Endodermal cell (in vitro differentiated cells): ENCODE measurements at regions not wholly inside any gene's neighbourhood (a gene's known extent, or its start where the extent isn't known, plus 50 kb on each side); places are given as distances from the start of the nearest gene placed in this dataset.
"Not testable (repeated sequence)": the region's sequence is repeated elsewhere in the genome, so short reads cannot be mapped to it uniquely, and the experiment has no call there.

Source experiments
- DNase-seq: peaks from one replicate; pipeline ENCODE4 v3.0.0-alpha.2; 2017
- H3K27ac ChIP-seq: 2 replicates; pipeline ENCODE4 v1.5.1; 2013; ENCODE audit warnings: mild to moderate bottlenecking, low read depth, low read length, moderate library complexity
- H3K27me3 ChIP-seq: 2 replicates; pipeline ENCODE4 v1.6.1; 2013; ENCODE audit warnings: mild to moderate bottlenecking, low read length, moderate library complexity; ENCODE audit not compliant: insufficient read depth, control insufficient read depth, poor library complexity, severe bottlenecking
- H3K36me3 ChIP-seq: 2 replicates; pipeline ENCODE4 v1.7.0; 2013; ENCODE audit warnings: mild to moderate bottlenecking, low read length, moderate library complexity; ENCODE audit not compliant: control insufficient read depth, insufficient read depth
- H3K4me1 ChIP-seq: one replicate; pipeline ENCODE4 v1.7.0; 2013; ENCODE audit warnings: low read length; ENCODE audit not compliant: control insufficient read depth, insufficient read depth
- H3K4me3 ChIP-seq: 2 replicates; pipeline ENCODE4 v1.5.1; 2013; ENCODE audit warnings: mild to moderate bottlenecking, low read length, moderate library complexity
- H3K9ac ChIP-seq: 2 replicates; pipeline ENCODE4 v1.6.1; 2013; ENCODE audit warnings: mild to moderate bottlenecking, low read length, moderate library complexity; ENCODE audit not compliant: poor library complexity, severe bottlenecking; ENCODE audit errors: extremely low read depth
- H3K9me3 ChIP-seq: 2 replicates; pipeline ENCODE4 v1.6.1; 2013; ENCODE audit warnings: mild to moderate bottlenecking, low read length, moderate library complexity; ENCODE audit not compliant: control insufficient read depth
- H3K27ac Mint-ChIP-seq: 2 replicates; pipeline ENCODE4 v1.8.0; 2020; ENCODE audit warnings: mixed read lengths
- H3K27me3 Mint-ChIP-seq: 2 replicates; pipeline ENCODE4 v1.8.0; 2021; ENCODE audit warnings: mild to moderate bottlenecking, mixed read lengths; ENCODE audit not compliant: insufficient read depth
- H3K36me3 Mint-ChIP-seq: 2 replicates; pipeline ENCODE4 v1.8.0; 2020; ENCODE audit warnings: low read depth, mixed read lengths
- H3K4me1 Mint-ChIP-seq: 2 replicates; pipeline ENCODE4 v1.8.0; 2020; ENCODE audit warnings: mixed read lengths
- H3K4me3 Mint-ChIP-seq: 2 replicates; pipeline ENCODE4 v1.8.0; 2020; ENCODE audit warnings: mild to moderate bottlenecking, moderate library complexity, mixed read lengths
- H3K9me3 Mint-ChIP-seq: 2 replicates; pipeline ENCODE4 v1.8.0; 2020; ENCODE audit warnings: mild to moderate bottlenecking, mixed read lengths
- WGBS, 2 experiments: methylation state at CpG; one replicate each; pipeline versions ENCODE4 v1.1.5 to v1.1.7; 2013; ENCODE audit warnings: missing lambda C conversion rate in 2 of 2, mixed read lengths in 1 of 2; ENCODE audit not compliant: insufficient coverage in 1 of 2, insufficient read length in 1 of 2; 5-methylcytosine and 5-hydroxymethylcytosine counted together
- TF ChIP-seq, protein P1 (sequence below): fragments of 200-600 bp; sonication (generic); conservative IDR thresholded peaks from 2 replicates; pipeline ENCODE4 v1.5.0; 2021; ENCODE audit warnings: antibody characterized with exemption, mild to moderate bottlenecking

DNA sequence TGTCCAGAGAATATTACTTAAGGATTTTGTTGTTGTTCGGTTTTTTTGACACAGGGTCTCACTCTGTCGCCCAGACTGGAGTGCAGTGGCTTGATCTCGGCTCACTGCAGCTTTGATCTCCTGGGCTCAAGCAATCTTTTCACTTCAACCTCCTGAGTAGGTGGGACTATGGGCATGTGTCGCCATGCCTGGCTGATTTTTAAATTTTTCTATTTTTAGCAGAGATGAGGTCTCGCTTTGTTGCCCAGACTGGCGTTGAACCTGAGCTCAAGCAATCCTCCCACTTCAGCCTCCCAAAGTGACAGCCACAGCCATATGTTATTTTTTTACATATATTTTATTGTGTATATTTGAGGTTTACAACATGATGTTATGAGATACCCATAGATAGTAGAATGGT is 86.8 kb upstream of the UMPS start:
- no peaks in the 10 kb centered on the region for H3K9me3 ChIP-seq
- no peaks in the 10 kb centered on the region for H3K4me1 ChIP-seq
- no peaks in the 10 kb centered on the region for H3K27me3 ChIP-seq
- no peak for DNase-seq
- Mint-ChIP-seq H3K27me3 (no peaks in the 10 kb centered on the region), H3K36me3 (no peaks in the 10 kb centered on the region), H3K4me3 (no peak overlapping the region), H3K27ac (no peak overlapping the region), H3K4me1 (peaks cover 4% of the 10 kb centered on the region), H3K9me3 (no peaks in the 10 kb centered on the region)
- TF ChIP-seq, protein P1, sequence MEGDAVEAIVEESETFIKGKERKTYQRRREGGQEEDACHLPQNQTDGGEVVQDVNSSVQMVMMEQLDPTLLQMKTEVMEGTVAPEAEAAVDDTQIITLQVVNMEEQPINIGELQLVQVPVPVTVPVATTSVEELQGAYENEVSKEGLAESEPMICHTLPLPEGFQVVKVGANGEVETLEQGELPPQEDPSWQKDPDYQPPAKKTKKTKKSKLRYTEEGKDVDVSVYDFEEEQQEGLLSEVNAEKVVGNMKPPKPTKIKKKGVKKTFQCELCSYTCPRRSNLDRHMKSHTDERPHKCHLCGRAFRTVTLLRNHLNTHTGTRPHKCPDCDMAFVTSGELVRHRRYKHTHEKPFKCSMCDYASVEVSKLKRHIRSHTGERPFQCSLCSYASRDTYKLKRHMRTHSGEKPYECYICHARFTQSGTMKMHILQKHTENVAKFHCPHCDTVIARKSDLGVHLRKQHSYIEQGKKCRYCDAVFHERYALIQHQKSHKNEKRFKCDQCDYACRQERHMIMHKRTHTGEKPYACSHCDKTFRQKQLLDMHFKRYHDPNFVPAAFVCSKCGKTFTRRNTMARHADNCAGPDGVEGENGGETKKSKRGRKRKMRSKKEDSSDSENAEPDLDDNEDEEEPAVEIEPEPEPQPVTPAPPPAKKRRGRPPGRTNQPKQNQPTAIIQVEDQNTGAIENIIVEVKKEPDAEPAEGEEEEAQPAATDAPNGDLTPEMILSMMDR: no peak
- no peaks in the 10 kb centered on the region for H3K36me3 ChIP-seq
- no peak overlapping the region for H3K27ac ChIP-seq
- no peak overlapping the region for H3K9ac ChIP-seq
- no peak overlapping the region for H3K4me3 ChIP-seq
- 94 to 97% methylated on average over 6 of the region's 6 CpGs for WGBS, 2 experiments

DNA sequence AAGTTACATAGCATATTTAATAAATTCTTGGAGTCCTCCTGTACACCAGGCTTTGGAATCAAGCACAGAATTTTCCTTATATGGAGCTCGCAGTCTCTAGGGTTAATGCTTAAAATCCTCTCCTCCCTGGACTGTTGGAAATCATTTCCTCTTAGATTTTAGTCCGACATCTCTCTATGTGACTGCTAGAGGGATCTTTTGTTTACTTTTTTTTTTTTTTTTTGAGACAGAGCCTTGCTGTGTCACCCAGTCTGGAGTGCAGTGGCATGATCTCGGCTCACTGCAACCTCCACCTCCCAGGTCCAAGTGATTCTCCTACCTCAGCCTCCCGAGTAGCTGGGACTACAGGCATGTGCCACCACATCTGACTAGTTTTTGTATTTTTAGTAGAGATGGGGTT is 84.1 kb upstream of the UMPS start:
- not testable (repeated sequence) for H3K27me3 ChIP-seq, H3K9me3 ChIP-seq, H3K4me1 Mint-ChIP-seq, H3K27ac ChIP-seq, H3K36me3 ChIP-seq, H3K4me1 ChIP-seq, H3K27me3 Mint-ChIP-seq, H3K4me3 Mint-ChIP-seq, DNase-seq, H3K9me3 Mint-ChIP-seq, H3K9ac ChIP-seq, H3K36me3 Mint-ChIP-seq, H3K27ac Mint-ChIP-seq, H3K4me3 ChIP-seq
- 86 to 100% methylated on average over 1 to 3 of the region's 4 CpGs for WGBS, 2 experiments

DNA sequence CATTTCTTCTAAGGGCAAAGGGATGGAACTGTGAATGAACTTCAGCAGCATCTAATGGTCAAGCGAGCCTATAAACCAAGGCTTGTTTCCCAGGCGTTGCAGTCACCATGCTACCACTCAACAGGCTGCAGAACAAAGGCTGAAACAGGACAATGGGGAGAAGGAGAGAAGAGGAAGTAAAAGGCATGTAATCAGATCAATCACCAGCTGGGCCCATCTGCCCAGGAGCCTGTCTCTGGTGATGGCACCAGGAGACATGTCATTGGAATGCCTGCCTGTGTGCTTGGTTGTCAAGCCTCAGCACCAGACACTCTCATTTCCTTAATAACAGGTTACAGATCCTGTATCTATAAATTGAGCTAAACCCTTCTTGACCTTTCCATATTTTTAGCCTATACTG is 81.7 kb upstream of the UMPS start:
- Mint-ChIP-seq H3K27me3 (no peaks in the 10 kb centered on the region), H3K4me1 (peaks cover 3% of the 10 kb centered on the region), H3K36me3 (peaks cover 5% of the 10 kb centered on the region), H3K9me3 (no peaks in the 10 kb centered on the region), H3K4me3 (no peak overlapping the region), H3K27ac (no peak overlapping the region)
- no peak for DNase-seq
- peaks cover 3% of the 10 kb centered on the region for H3K36me3 ChIP-seq
- no peaks in the 10 kb centered on the region for H3K27me3 ChIP-seq
- TF ChIP-seq, protein P1: no peak
- H3K9ac ChIP-seq: no peak overlapping the region
- no peaks in the 10 kb centered on the region for H3K9me3 ChIP-seq
- H3K4me1 ChIP-seq: no peaks in the 10 kb centered on the region
- 76 to 86% methylated on average over 2 of the region's 2 CpGs for whole genome bisulfite sequencing, 2 experiments
- H3K4me3 ChIP-seq: no peak overlapping the region
- H3K27ac ChIP-seq: peak overlapping the region; percentile 67

DNA sequence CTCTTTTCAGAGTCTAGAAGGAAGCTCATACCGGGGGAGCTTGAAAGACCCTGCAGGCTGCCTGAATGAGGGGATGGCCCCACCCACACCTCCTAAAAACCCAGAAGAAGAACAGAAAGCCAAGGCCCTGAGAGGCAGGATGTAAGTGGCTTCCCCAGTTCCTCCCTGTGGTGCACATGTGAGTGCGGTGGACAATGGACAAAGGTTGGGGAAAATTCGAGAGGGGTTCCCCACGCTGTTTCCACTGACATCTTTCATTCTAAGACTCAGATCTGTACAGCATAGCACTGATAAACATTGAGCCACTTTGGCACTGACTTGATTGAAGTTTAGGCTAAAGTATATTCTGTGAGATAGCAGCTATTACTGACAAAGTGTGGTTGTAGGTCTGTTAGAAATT is 79.5 kb upstream of the UMPS start:
- Mint-ChIP-seq H3K36me3 (peaks cover 5% of the 10 kb centered on the region), H3K4me1 (peaks cover 3% of the 10 kb centered on the region), H3K27me3 (no peaks in the 10 kb centered on the region), H3K27ac (no peak overlapping the region), H3K4me3 (no peak overlapping the region), H3K9me3 (no peaks in the 10 kb centered on the region)
- Histone ChIP-seq H3K9me3 (no peaks in the 10 kb centered on the region), H3K4me3 (no peak overlapping the region), H3K27ac (no peak overlapping the region), H3K36me3 (peaks cover 3% of the 10 kb centered on the region), H3K9ac (no peak overlapping the region), H3K4me1 (no peaks in the 10 kb centered on the region), H3K27me3 (no peaks in the 10 kb centered on the region)
- WGBS, 2 experiments: 84% methylated on average over 4 of the region's 4 CpGs; no CpG with 5 or more reads in 1 of the 2 experiments
- no peak for DNase-seq
- TF ChIP-seq, protein P1: no peak

DNA sequence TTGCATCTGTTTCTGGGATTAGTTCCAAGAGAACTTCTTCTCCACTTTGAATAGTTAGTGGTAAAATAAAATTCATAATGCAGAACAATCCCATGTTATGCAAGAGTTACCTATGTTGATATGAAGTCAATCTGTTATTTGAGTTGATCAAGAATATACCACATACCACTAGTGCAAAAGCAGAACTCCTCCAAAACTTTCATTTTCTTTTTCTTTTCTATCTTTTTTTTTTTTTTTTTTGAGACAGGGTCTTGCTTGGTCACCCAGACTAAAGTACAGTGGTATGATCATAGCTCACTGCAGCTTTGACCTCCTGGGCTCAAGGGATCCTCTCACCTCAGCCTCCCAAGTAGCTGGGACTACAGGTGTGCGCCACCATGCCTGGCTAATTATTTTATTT is 78.8 kb upstream of the UMPS start:
- not testable (repeated sequence) for DNase-seq, H3K27ac Mint-ChIP-seq, H3K9me3 ChIP-seq, H3K9ac ChIP-seq, H3K4me1 Mint-ChIP-seq, H3K4me3 ChIP-seq, H3K36me3 Mint-ChIP-seq, H3K9me3 Mint-ChIP-seq, H3K27me3 ChIP-seq, H3K27ac ChIP-seq, H3K4me1 ChIP-seq, H3K36me3 ChIP-seq, H3K27me3 Mint-ChIP-seq, H3K4me3 Mint-ChIP-seq
- 89% methylated on average over 1 of the region's 1 CpG; no CpG with 5 or more reads in 1 of the 2 experiments for WGBS, 2 experiments
